Loucy (cell line): ENCODE measurements at regions not wholly inside any gene's neighbourhood (a gene's known extent, or its start where the extent isn't known, plus 50 kb on each side); places are given as distances from the start of the nearest gene placed in this dataset.

ENCODE experiments used
- H2AFZ ChIP-seq: fragments of 200-600 bp; sonication (generic); 2 replicates; pipeline ENCODE4 v1.6.0; 2016; ENCODE audit warnings: antibody characterized with exemption, mild to moderate bottlenecking, low read length, moderate library complexity
- H3F3A ChIP-seq: fragments of 200-600 bp; 2 replicates; pipeline ENCODE4 v1.6.0; 2016; ENCODE audit warnings: antibody characterized with exemption, low read depth, mild to moderate bottlenecking
- H3K27me3 ChIP-seq: fragments of 200-600 bp; sonication (generic); 2 replicates; pipeline ENCODE4 v1.6.1; 2014; ENCODE audit warnings: low read length, mild to moderate bottlenecking; ENCODE audit not compliant: insufficient read depth, poor library complexity, severe bottlenecking
- H3K36me3 ChIP-seq: fragments of 200-600 bp; sonication (generic); 2 replicates; pipeline ENCODE4 v1.6.1; 2016; ENCODE audit warnings: low read length; ENCODE audit not compliant: insufficient read depth
- H3K4me1 ChIP-seq: fragments of 200-600 bp; sonication (generic); 2 replicates; pipeline ENCODE4 v1.5.1; 2014; ENCODE audit warnings: low read length, mild to moderate bottlenecking; ENCODE audit not compliant: insufficient read depth, poor library complexity, severe bottlenecking
- H3K4me2 ChIP-seq: fragments of 200-600 bp; sonication (generic); 2 replicates; pipeline ENCODE4 v1.6.0; 2014; ENCODE audit warnings: antibody characterized with exemption, low read length, low read depth, mild to moderate bottlenecking; ENCODE audit not compliant: poor library complexity, severe bottlenecking
- H3K4me3 ChIP-seq: fragments of 200-600 bp; sonication (generic); 2 replicates; pipeline ENCODE4 v1.5.1; 2014; ENCODE audit warnings: low read length, mild to moderate bottlenecking, mixed read lengths; ENCODE audit not compliant: poor library complexity, severe bottlenecking
- H3K79me2 ChIP-seq: fragments of 200-600 bp; sonication (generic); 2 replicates; pipeline ENCODE4 v1.6.1; 2014; ENCODE audit warnings: low read length; ENCODE audit not compliant: insufficient read depth
- H3K9ac ChIP-seq: fragments of 200-600 bp; sonication (generic); 2 replicates; pipeline ENCODE4 v1.6.0; 2014; ENCODE audit warnings: mild to moderate bottlenecking, low read depth, low read length, moderate library complexity; ENCODE audit not compliant: poor library complexity, severe bottlenecking
- H3K9me2 ChIP-seq: fragments of 200-600 bp; sonication (generic); replicated peaks from 2 replicates; pipeline ENCODE4 v1.6.1; 2016; ENCODE audit warnings: low read depth, low read length, mixed read lengths
- H3K9me3 ChIP-seq: fragments of 200-600 bp; sonication (generic); 2 replicates; pipeline ENCODE4 v1.6.1; 2014; ENCODE audit warnings: mild to moderate bottlenecking, antibody characterized with exemption, low read length, low read depth; ENCODE audit not compliant: insufficient read depth
- H4K20me1 ChIP-seq: fragments of 200-600 bp; sonication (generic); 2 replicates; pipeline ENCODE4 v1.6.0; 2014; ENCODE audit warnings: antibody characterized with exemption, low read length, mild to moderate bottlenecking; ENCODE audit not compliant: insufficient read depth, poor library complexity, severe bottlenecking
- CTCF ChIP-seq: fragments of 200-600 bp; sonication (generic); conservative IDR thresholded peaks from 2 replicates; pipeline ENCODE4 v1.5.1; 2014; ENCODE audit warnings: mild to moderate bottlenecking, antibody characterized with exemption, low read length
- EZH2phosphoT487 ChIP-seq: fragments of 200-600 bp; IDR thresholded peaks from 2 replicates; pipeline ENCODE4 v1.6.1; 2018; ENCODE audit warnings: antibody characterized with exemption, mild to moderate bottlenecking, moderate library complexity, borderline replicate concordance

- Histone ChIP-seq H3K4me2 (no peak overlapping the region), H3K9me3 (no peaks in the 10 kb centered on the region; the same call in 1 of the 2 replicates), H3K9me2 (no peaks in the 10 kb centered on the region), H3K9ac (no peak overlapping the region), H3K4me1 (no peaks in the 10 kb centered on the region), H3K36me3 (no peaks in the 10 kb centered on the region), H3K79me2 (no peaks in the 10 kb centered on the region), H2AFZ (no peak overlapping the region), H3K27me3 (no peaks in the 10 kb centered on the region), H3K4me3 (no peak overlapping the region), H3F3A (no peaks in the 10 kb centered on the region), H4K20me1 (no peaks in the 10 kb centered on the region)
- TF ChIP-seq EZH2phosphoT487 (no peak), CTCF (no peak)
Observed at GRCh38 chr13:103275722-103276121, 209.5 kb upstream of the SLC10A2 start.

GRCh38 chr13:103275081-103275480, 208.9 kb upstream of the SLC10A2 start:
- Histone ChIP-seq H3K9me3 (no peaks in the 10 kb centered on the region; the same call in 1 of the 2 replicates), H4K20me1 (no peaks in the 10 kb centered on the region), H3K27me3 (no peaks in the 10 kb centered on the region), H3K79me2 (no peaks in the 10 kb centered on the region), H2AFZ (no peak overlapping the region), H3K4me1 (no peaks in the 10 kb centered on the region), H3K9me2 (no peaks in the 10 kb centered on the region), H3K4me2 (no peak overlapping the region), H3K9ac (no peak overlapping the region), H3K4me3 (no peak overlapping the region), H3F3A (no peaks in the 10 kb centered on the region), H3K36me3 (no peaks in the 10 kb centered on the region)
- TF ChIP-seq EZH2phosphoT487: no peak
- TF ChIP-seq CTCF: no peak

GRCh38 chr13:103273825-103274224, 207.6 kb upstream of the SLC10A2 start:
- H3K27me3 ChIP-seq: no peaks in the 10 kb centered on the region
- H3F3A ChIP-seq: no peaks in the 10 kb centered on the region
- no peaks in the 10 kb centered on the region for H3K4me1 ChIP-seq
- no peak overlapping the region for H2AFZ ChIP-seq
- no peak overlapping the region for H3K4me2 ChIP-seq
- no peak overlapping the region for H3K9ac ChIP-seq
- no peaks in the 10 kb centered on the region for H3K36me3 ChIP-seq
- H3K9me2 ChIP-seq: no peaks in the 10 kb centered on the region
- no peak overlapping the region for H3K4me3 ChIP-seq
- H4K20me1 ChIP-seq: no peaks in the 10 kb centered on the region
- no peaks in the 10 kb centered on the region for H3K79me2 ChIP-seq
- TF ChIP-seq EZH2phosphoT487 (no peak), CTCF (no peak)
- H3K9me3 ChIP-seq: no peaks in the 10 kb centered on the region; the same call in 1 of the 2 replicates
